Right kidney (tissue), 1 donor: ENCODE measurements at regions not wholly inside any gene's neighbourhood (a gene's known extent, or its start where the extent isn't known, plus 50 kb on each side); places are given as distances from the start of the nearest gene placed in this dataset.

Experiments used
- DNase-seq: peaks from one replicate; pipeline ENCODE4 v3.0.0-alpha.2; 2016

DNA sequence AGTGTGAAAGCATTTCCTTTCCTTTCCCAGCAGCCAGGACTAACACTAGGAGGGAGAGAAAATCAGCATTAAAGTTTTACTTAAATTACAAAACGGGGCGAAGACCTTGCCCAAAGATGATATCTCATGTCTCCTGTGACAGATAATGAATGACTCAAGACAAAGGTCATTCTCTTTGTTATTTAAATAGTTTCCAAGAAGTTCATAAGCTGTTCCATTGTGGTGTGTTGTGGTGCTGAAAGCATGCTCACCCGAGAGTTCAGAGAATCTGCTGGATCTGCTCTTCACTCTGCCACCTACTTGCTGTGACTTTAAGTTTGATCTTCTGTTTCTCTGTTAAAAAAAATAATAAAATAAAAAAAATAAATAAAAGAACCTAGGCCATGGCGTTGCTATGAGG is 265.9 kb upstream of the NR4A3 start:
- no peak for DNase-seq

GRCh38 chr9:99556998-99557397 is 264.7 kb upstream of the NR4A3 start:
- no peak for DNase-seq

GRCh38 chr9:99557816-99558215 is 263.9 kb upstream of the NR4A3 start:
- no peak for DNase-seq

- no peak for DNase-seq
These were observed 261.9 kb upstream of the NR4A3 start for GRCh38 chr9:99559776-99560175.

DNA sequence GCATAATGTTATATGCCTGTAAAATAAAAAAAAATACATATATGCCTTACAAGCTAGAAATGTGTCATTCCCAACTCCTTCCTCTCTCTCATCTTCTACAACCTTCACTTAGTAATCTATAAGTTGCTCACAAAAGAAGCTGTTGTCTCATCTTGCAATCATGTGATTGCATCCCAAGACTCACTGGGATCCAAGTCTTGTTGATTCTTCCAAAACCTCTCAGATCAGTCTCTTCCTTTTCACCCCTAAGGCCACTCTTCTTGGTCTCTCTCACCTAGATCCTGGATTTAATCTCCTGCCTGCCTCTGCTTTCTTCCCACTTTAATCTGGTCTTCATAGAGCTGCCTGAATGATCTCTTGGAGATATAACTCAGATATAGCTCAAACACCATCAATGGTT is 261.1 kb upstream of the NR4A3 start:
- DNase-seq = no peak

- no peak for DNase-seq
These were observed 260.2 kb upstream of the NR4A3 start for GRCh38 chr9:99561509-99561917.

DNA sequence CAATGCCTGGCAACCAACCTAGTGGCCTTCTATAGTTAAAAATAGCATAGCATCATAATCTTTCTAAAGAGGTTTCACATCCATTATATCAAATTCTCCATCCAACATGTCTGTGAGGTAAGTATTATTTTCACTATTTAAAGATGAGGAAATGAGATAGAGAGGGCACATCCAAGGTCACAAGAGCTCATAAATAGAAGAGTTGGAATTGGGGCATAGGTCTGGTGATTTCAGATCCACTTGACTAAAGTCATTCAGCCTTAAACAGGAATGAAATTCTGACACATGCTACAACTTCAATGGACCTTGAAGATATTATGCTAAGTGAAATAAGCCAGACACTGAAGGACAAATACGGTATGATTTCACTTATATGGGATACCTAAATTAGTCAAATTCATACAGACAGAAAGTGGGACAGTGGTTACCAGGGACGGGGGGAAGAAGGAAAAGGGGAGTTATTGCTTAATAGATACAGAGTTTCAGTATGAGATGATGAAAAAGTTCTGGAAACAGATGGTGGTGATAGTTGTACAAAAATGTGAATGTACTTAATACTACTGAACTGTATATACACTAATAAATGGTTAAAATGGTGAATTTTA is 259.6 kb upstream of the NR4A3 start:
- no peak for DNase-seq

- DNase-seq = no peak
These were observed 258.3 kb upstream of the NR4A3 start for GRCh38 chr9:99563364-99563763.

GRCh38 chr9:99565203-99565602 is 256.5 kb upstream of the NR4A3 start:
- no peak for DNase-seq

DNA sequence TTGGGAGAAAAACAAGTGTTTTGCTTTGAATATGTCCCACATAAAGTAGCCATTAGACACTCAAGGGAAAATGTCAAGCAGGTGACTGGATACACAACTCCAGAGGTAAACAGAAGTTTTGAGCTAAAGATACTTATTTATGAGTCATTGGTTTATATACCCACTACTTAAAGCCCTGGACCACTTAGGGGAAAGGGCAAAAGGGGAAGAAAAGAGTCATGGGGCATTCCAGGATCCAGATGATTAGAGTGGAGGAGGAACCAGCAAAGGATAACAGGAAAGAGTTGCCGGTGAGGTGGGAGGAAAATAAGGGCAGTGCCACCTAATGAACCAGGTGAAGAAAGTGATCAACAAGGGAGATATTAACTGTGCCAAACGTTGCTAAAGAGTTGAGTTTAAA is 254.2 kb upstream of the NR4A3 start:
- no peak for DNase-seq

- no peak for DNase-seq
These were observed 251.8 kb upstream of the NR4A3 start for GRCh38 chr9:99569840-99570239.

GRCh38 chr9:99572567-99572966 is 249.1 kb upstream of the NR4A3 start:
- no peak for DNase-seq

DNA sequence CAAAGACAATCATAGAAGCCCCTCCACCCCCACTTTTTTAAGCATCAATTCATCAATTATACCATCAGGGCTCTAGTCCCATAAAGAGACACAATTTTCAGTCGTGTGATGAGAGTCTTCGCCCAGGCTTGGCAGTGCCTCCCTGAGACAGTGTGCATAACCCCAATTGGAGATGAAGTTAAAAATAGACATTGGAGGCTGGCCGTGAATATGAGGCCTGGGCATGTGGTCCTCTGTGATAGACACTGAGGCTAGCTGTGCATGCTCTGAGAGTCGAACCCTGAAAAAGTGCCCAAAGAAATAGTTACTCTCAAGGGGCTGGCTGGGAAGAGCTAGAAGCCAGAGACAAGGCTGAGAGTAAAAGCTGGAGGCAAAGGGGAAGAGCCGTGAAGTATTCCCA is 248.6 kb upstream of the NR4A3 start:
- no peak for DNase-seq

- no peak for DNase-seq
These were observed 247.8 kb upstream of the NR4A3 start for GRCh38 chr9:99573886-99574285.

GRCh38 chr9:99576002-99576401 is 245.7 kb upstream of the NR4A3 start:
- DNase-seq = no peak

- no peak for DNase-seq
These were observed 244.8 kb upstream of the NR4A3 start for GRCh38 chr9:99576876-99577275.

DNA sequence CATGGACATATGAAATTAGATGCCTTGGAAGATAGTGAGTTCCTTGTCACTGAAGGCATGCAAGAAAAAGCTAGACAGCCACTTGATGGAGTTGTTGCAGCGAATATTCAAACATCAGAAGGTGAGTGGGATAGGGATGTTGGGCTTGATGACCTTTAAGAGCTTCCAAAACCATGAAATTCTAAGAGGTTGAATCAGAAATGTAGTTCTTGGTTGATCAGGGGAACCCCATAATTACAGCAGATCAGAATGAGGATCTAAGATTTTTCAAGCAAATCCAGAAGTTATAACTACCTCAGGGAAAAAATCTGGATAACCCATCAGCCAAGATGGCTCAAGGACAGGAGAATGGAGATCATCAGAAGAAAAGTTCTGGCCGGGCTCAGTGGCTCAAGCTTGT is 244.3 kb upstream of the NR4A3 start:
- DNase-seq = no peak

DNA sequence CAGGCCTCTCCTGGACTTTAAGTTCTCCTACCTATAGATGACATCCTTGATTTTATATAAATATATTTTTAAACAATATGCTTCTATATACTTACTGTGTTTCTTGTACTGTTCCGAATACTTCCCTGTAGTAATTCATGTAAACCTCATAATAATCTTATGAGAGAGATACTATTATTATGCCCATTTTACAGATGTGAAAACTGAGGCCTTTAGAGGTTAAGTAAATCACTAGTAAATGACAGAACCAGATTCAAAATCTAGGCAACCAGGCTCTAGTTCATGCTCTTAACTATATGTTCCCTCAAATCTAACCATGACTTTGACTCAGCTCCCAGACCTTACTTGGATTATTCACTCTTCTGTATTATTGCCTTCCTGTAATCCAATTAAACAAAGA is 243.0 kb upstream of the NR4A3 start:
- DNase-seq = no peak

GRCh38 chr9:99579964-99580363 is 241.7 kb upstream of the NR4A3 start:
- DNase-seq = no peak

DNA sequence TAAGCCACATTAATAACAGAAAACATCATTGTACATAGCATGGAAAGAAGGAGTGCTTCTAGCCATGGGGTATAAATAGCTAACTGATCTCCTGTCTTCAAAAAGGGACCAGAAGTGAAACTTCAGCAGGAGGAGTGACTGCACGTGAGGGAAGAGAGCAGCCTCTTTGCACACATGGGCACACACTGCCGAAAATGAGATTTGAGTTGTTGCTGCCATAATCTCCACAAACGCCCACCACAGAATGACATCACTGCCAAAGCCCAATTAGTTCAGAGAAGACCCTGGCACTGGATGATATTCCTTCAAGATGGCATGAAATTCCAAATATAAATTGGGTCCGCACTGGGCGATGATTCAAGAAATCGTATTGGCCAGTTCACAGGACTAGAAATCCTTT is 238.9 kb upstream of the NR4A3 start:
- DNase-seq = no peak

DNA sequence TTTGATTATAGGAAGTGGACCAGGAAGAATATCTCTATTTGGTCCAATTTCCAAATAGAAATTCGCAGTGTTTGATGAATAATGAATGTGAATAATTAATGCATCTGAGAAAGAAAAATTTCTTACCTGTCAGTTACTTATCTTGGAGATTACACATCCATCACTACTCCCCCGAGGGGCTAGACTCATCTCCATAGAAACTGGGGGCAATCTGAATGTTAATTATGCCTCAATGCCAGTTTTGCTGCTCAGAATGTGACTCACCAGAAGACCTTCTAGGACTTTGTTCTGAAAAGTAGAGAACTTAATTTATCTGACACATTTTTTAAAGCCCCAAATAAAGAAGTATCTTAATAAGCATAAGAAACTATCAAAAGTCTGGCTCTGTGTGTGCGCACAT is 233.4 kb upstream of the NR4A3 start:
- no peak for DNase-seq

DNA sequence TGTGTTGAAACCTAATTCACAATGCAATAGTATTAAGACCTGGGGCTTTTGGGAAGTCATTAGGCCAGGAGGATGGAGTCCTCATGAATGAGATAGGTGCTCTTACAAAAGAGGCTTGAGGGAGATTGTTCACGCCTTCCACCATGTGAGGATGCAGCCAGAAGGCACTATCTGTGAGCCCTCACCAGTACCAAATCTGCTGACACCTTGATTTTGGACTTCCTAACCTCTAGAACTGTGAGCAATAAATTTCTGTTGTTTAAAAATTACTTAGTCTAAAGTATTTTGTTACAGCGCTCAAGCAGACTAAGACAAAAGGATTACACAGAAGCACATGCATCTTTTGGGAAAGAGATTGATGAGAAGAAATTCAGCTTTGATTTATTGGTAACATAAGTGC is 232.9 kb upstream of the NR4A3 start:
- DNase-seq = no peak

DNA sequence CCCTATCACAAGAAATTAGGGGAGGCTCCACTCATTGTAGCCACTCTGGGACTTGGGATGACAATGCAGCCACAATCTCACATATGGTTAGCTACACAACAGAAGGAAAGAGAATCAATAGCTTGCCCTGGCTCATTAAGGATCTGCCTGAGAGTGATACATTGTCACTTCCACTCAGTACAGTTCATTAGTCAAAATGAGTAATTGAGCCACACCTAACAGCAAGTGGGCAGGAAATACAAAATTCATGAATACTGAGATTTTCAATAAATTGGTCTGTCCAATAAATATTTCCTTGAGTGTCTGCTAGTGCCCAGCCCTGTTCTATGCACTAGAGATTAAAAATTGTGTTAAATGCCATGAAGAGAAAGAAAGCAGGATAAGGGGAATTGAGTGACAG is 231.3 kb upstream of the NR4A3 start:
- DNase-seq = no peak

GRCh38 chr9:99590840-99591239 is 230.8 kb upstream of the NR4A3 start:
- DNase-seq = no peak

DNA sequence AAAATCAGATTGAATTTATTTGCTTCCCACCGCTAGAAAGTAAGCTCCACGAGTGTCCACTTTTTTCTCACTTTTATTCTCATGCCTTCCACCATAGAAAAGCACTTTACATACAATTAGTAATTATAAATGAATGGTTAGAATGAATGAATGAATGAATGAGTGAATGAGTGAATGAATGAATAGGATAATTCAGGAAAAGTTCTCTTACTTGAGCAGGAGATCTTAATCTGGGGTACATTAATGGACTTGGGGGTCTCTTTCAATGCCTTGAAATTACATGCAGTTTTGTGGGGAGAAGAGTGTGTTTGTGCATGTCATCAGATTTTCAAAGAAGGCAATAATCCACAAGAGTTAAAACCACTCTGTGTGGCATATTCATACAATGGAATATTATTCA is 229.9 kb upstream of the NR4A3 start:
- DNase-seq = no peak
